Keratinocyte (primary cell): ENCODE measurements at regions not wholly inside any gene's neighbourhood (a gene's known extent, or its start where the extent isn't known, plus 50 kb on each side); places are given as distances from the start of the nearest gene placed in this dataset.

Source experiments
- DNase-seq: peaks from one replicate; pipeline ENCODE4 v3.0.0-alpha.2; 2011; ENCODE audit warnings: low read depth, missing footprints, low spot score
- FAIRE-seq: peaks from 2 replicates; lab custom pipeline; 2011; peaks lifted over from hg19 to GRCh38; lab: Jason Lieb, UNC
- H2AFZ ChIP-seq: 2 replicates; pipeline ENCODE4 v1.6.0; 2012; ENCODE audit warnings: low read length, control low read depth, inconsistent platforms; ENCODE audit not compliant: control insufficient read depth
- H3K27ac ChIP-seq: 2 replicates; pipeline ENCODE4 v1.5.1; 2011; ENCODE audit warnings: low read length; ENCODE audit not compliant: control insufficient read depth, insufficient read depth
- H3K27me3 ChIP-seq: 3 replicates; pipeline ENCODE4 v1.6.0; 2011; ENCODE audit warnings: low read length; ENCODE audit not compliant: control insufficient read depth, insufficient read depth; ENCODE audit errors: extremely low read depth
- H3K36me3 ChIP-seq, 2 experiments: 2 replicates in 1 of 2; 3 replicates in 1 of 2; pipeline ENCODE4 v1.5.1; 2011; ENCODE audit warnings: low read length in 2 of 2, mild to moderate bottlenecking in 1 of 2; ENCODE audit not compliant: control insufficient read depth in 2 of 2, insufficient read depth in 2 of 2; ENCODE audit errors: extremely low read depth in 1 of 2
- H3K4me1 ChIP-seq: 3 replicates; pipeline ENCODE4 v1.5.1; 2011; ENCODE audit warnings: low read length; ENCODE audit not compliant: control insufficient read depth, insufficient read depth; ENCODE audit errors: extremely low read depth
- H3K4me2 ChIP-seq: 3 replicates; pipeline ENCODE4 v1.6.0; 2011; ENCODE audit warnings: low read depth, low read length; ENCODE audit not compliant: control insufficient read depth, insufficient read depth; ENCODE audit errors: extremely low read depth
- H3K4me3 ChIP-seq, 3 experiments: fragments of 200-600 bp in 1 of 3; sonication (generic) in 1 of 3; 2 replicates in 2 of 3; 3 replicates in 1 of 3; pipeline ENCODE4 v1.5.1; 2011 to 2016; ENCODE audit warnings: low read length in 3 of 3, mild to moderate bottlenecking in 3 of 3, control low read depth in 2 of 3, inconsistent platforms in 1 of 3, low read depth in 1 of 3, mixed read lengths in 1 of 3, mixed run types in 1 of 3, moderate library complexity in 1 of 3; ENCODE audit not compliant: control insufficient read depth in 2 of 3, insufficient read depth in 2 of 3; ENCODE audit errors: extremely low read depth in 1 of 3
- H3K79me2 ChIP-seq: 2 replicates; pipeline ENCODE4 v1.6.0; 2012; ENCODE audit warnings: low read length; ENCODE audit not compliant: control insufficient read depth, insufficient read depth
- H3K9ac ChIP-seq: 3 replicates; pipeline ENCODE4 v1.6.0; 2011; ENCODE audit warnings: low read length; ENCODE audit not compliant: control insufficient read depth, insufficient read depth; ENCODE audit errors: extremely low read depth
- H3K9me1 ChIP-seq: 3 replicates; pipeline ENCODE4 v1.6.0; 2011; ENCODE audit warnings: low read length; ENCODE audit not compliant: control insufficient read depth, insufficient read depth; ENCODE audit errors: extremely low read depth
- H3K9me3 ChIP-seq: 2 replicates; pipeline ENCODE4 v1.5.1; 2012; ENCODE audit warnings: low read depth, low read length; ENCODE audit not compliant: control insufficient read depth
- H4K20me1 ChIP-seq: 3 replicates; pipeline ENCODE4 v1.6.0; 2011; ENCODE audit warnings: low read length; ENCODE audit not compliant: control insufficient read depth, insufficient read depth; ENCODE audit errors: extremely low read depth
- EZH2 ChIP-seq: IDR thresholded peaks from one replicate; pipeline ENCODE4 v1.6.1; 2012; ENCODE audit warnings: inconsistent platforms, mild to moderate bottlenecking, low read length, moderate library complexity
- dilution Hi-C: fragments of 300-500 bp; cut with MboI; formaldehyde crosslinking; loops from one replicate; pipeline ENCODE4 v1.7.0; 2020; ENCODE audit warnings: low sequenced_read_pairs; ENCODE audit not compliant: extremely low pct_ligation_motif_present
- TF ChIP-seq, protein P1 (sequence below), 3 experiments: IDR thresholded peaks in 1 of 3; conservative IDR thresholded peaks in 1 of 3; optimal IDR thresholded peaks in 1 of 3; 2 replicates in 2 of 3; 3 replicates in 1 of 3; pipeline versions ENCODE3 to v1.5.1; 2011; ENCODE audit warnings: low read length in 3 of 3, mild to moderate bottlenecking in 3 of 3, moderate library complexity in 2 of 3, control low read depth in 1 of 3, inconsistent platforms in 1 of 3; ENCODE audit not compliant: insufficient read depth in 2 of 3; ENCODE audit errors: extremely low read depth in 1 of 3

DNA sequence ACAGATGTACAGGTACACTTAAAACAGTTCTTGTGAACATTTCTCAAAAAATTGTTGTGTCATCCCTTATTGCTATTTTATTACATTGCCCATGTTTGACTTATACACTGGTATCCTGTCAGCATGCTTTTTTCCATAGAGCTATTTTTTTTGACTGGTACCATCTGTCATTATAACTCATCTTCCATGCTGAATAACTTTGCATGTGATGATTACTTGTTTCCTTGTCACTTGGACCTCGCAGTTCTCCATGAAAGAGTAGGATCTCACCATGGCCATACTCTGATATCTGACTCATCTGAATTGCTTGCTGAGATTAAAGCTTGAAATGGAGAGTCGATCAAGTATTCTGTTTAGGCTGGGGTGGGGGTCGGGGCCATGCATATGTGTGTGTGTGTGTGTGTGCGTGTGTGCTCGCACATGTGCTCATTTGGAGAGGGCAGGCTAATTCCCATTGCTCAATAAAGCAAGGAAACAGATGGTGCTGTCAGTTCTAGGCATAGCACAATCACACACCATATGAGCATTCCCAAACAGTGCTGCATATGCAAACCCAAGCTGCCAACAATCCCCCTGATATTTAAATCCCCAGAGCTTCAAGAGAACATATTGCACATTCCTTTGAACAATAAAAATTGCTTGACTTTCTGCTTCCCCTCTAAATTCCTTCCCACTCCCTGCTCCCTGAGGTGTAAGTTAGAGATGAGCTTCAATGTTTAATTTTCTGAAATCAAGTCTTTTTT is 62.9 kb downstream of the NHLRC3 start:
- FAIRE-seq = no peak
- H3K27ac ChIP-seq = no peak overlapping the region
- no peak for TF ChIP-seq EZH2
- TF ChIP-seq, protein P1, sequence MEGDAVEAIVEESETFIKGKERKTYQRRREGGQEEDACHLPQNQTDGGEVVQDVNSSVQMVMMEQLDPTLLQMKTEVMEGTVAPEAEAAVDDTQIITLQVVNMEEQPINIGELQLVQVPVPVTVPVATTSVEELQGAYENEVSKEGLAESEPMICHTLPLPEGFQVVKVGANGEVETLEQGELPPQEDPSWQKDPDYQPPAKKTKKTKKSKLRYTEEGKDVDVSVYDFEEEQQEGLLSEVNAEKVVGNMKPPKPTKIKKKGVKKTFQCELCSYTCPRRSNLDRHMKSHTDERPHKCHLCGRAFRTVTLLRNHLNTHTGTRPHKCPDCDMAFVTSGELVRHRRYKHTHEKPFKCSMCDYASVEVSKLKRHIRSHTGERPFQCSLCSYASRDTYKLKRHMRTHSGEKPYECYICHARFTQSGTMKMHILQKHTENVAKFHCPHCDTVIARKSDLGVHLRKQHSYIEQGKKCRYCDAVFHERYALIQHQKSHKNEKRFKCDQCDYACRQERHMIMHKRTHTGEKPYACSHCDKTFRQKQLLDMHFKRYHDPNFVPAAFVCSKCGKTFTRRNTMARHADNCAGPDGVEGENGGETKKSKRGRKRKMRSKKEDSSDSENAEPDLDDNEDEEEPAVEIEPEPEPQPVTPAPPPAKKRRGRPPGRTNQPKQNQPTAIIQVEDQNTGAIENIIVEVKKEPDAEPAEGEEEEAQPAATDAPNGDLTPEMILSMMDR (optimal IDR thresholded peaks at IDR 0.05 in 1 of 3, IDR thresholded peaks at IDR 0.05 in 1 of 3, conservative IDR thresholded peaks at IDR 0.05 in 1 of 3; ENCODE audit: extremely low read depth in 1 of 3, insufficient read depth in 2 of 3, low read length in 3 of 3) = no peak

GRCh38 chr13:39102981-39103490 is 64.8 kb downstream of the NHLRC3 start:
- DNase-seq (no peak), FAIRE-seq (no peak)
- Histone ChIP-seq H3K9ac (no peak overlapping the region), H3K36me3 (no peaks in the 10 kb centered on the region), H2AFZ (no peak overlapping the region), H3K9me3 (no peaks in the 10 kb centered on the region), H3K4me1 (no peaks in the 10 kb centered on the region), H3K79me2 (no peaks in the 10 kb centered on the region), H4K20me1 (no peaks in the 10 kb centered on the region), H3K4me3 (no peak overlapping the region), H3K9me1 (no peaks in the 10 kb centered on the region), H3K27me3 (peaks cover 4% of the 10 kb centered on the region), H3K4me2 (no peak overlapping the region), H3K27ac (no peak overlapping the region)
- TF ChIP-seq, protein P1 (optimal IDR thresholded peaks at IDR 0.05 in 1 of 3, IDR thresholded peaks at IDR 0.05 in 1 of 3, conservative IDR thresholded peaks at IDR 0.05 in 1 of 3; ENCODE audit: extremely low read depth in 1 of 3, insufficient read depth in 2 of 3, low read length in 3 of 3) = no peak
- TF ChIP-seq EZH2 = no peak
- dilution Hi-C loops = no loop called here

More for the DNA sequence above, 62.9 kb downstream of the NHLRC3 start:
- no peaks in the 10 kb centered on the region for H3K79me2 ChIP-seq
- H3K4me3 ChIP-seq = no peak overlapping the region
- H3K4me2 ChIP-seq = no peak overlapping the region
- H3K27me3 ChIP-seq = no peaks in the 10 kb centered on the region
- no peaks in the 10 kb centered on the region for H3K9me1 ChIP-seq
- H4K20me1 ChIP-seq = no peaks in the 10 kb centered on the region
- DNase-seq = no peak
- no peak overlapping the region for H2AFZ ChIP-seq
- H3K4me1 ChIP-seq = no peaks in the 10 kb centered on the region
- H3K9me3 ChIP-seq = no peaks in the 10 kb centered on the region
- dilution Hi-C loops = no loop called here
- no peak overlapping the region for H3K9ac ChIP-seq
- H3K36me3 ChIP-seq = no peaks in the 10 kb centered on the region
